ENCODE measurements at regions not wholly inside any gene's neighbourhood (a gene's known extent, or its start where the extent isn't known, plus 50 kb on each side); places are given as distances from the start of the nearest gene placed in this dataset.
"Not testable (repeated sequence)": the region's sequence is repeated elsewhere in the genome, so short reads cannot be mapped to it uniquely, and the experiment has no call there.

DNA sequence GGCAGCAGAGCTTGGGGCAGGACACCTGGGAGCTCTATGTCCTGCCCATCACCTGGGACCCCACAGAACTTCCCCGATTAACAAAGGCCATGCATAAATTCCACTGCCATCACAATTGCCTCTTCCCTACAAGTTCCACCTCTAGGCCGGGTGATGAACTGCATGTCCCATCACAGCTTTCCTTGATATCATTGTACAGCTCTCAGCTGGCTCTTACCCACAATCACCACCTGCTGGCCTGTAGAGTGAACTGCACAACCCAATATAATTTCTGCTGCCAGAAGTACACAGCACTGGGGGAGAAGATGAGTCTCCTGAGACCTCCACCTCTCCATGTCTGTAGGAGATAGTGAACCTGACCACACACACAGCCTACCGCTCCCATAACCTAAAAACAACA, 285.0 kb upstream of the AADAT start:
- no peak overlapping the region for H3K4me3 ChIP-seq (ENCODE audit: low read depth, low read length)
- TF ChIP-seq, protein P1, sequence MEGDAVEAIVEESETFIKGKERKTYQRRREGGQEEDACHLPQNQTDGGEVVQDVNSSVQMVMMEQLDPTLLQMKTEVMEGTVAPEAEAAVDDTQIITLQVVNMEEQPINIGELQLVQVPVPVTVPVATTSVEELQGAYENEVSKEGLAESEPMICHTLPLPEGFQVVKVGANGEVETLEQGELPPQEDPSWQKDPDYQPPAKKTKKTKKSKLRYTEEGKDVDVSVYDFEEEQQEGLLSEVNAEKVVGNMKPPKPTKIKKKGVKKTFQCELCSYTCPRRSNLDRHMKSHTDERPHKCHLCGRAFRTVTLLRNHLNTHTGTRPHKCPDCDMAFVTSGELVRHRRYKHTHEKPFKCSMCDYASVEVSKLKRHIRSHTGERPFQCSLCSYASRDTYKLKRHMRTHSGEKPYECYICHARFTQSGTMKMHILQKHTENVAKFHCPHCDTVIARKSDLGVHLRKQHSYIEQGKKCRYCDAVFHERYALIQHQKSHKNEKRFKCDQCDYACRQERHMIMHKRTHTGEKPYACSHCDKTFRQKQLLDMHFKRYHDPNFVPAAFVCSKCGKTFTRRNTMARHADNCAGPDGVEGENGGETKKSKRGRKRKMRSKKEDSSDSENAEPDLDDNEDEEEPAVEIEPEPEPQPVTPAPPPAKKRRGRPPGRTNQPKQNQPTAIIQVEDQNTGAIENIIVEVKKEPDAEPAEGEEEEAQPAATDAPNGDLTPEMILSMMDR (IDR thresholded peaks at IDR 0.05; ENCODE audit: borderline replicate concordance, insufficient read depth, low read depth, low read length) = peak; percentile 69

DNA sequence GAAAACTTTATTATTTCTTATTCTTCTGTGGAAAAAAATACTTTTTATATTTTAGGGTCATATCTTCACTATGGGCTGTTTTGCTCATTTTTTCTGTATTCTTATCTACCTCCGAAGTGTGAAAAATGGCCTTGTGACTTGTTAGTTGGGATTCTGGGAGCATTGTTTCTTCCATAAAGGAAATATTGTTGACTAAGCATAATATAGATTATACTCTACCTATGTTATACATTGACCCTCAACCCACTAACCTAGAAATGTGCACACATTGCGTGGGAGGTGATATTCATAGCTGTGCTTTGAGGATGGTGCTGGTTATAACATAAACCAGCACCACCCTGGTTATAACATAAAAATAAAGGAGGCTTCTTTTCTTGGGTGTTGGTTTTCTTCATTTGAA, 259.2 kb upstream of the AADAT start:
- no peak overlapping the region for H3K4me3 ChIP-seq (ENCODE audit: low read depth, low read length)
- TF ChIP-seq, protein P1 (IDR thresholded peaks at IDR 0.05; ENCODE audit: borderline replicate concordance, insufficient read depth, low read depth, low read length) = no peak

DNA sequence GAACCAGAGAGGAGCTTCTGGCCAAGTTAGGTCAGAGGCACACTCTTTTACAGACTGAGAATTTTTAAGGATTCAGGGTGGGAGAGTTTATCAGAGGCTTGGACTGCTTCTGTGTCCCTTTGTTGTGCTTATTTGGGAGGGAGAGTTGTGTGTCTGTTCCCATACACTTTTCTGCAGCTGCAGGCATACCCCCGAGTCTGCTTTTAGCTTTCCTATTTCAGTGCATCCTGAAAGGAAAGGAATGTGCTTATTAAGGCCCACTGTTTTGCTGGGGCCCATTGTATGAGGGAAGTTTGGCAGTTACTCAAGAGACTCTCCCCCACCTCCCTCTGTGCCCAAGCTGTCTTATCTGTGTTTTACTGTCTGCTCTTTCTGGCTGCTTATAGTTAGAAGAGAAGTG, 257.4 kb upstream of the AADAT start:
- not testable (repeated sequence) for H3K4me3 ChIP-seq (ENCODE audit: low read depth, low read length)

DNA sequence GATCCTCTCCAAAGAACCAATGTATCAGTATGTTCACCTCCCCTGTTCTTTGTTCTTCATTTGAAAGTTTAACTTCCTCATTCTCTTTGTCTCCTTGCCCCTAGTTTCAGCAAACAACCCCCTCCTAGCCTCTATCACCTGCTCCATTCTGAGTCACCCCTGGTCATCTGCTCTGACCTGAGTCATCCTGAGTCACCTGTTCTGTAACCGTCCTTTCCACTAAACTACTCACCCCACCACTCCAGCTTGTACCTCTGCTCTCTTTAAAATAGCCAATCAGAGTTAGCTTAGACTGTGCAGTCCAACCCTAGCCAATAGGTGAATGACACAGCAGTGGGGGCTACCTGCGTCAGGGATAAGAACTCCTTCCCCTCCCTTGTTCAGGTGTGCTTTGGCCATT, 249.8 kb upstream of the AADAT start:
- TF ChIP-seq, protein P1 (IDR thresholded peaks at IDR 0.05; ENCODE audit: borderline replicate concordance, insufficient read depth, low read depth, low read length) = no peak
- no peak overlapping the region for H3K4me3 ChIP-seq (ENCODE audit: low read depth, low read length)

DNA sequence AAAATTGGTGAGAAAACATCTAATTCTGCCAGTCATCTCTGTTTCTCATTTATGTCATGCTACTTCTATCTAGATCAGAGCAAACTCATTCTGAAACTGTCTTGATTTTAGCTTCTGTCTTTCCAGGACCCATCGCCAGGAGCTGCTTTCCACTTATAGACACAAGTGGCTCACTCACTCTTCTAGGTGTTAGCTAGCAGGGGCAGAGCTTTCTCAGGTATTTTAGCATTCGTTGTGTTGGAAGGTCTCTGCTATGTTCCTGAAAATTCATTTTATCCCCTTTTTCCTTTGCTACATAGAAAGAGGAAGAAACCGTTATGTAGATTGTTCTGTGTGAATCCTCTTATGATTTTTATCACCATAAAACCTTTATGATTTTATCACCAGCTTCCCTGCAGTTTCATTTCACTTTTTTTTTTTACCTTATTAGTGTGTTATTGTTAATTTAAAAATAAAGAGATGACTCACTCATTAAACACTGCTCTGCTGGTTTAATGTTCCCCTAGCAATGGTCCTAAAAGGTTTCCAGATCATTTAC, 246.6 kb upstream of the AADAT start:
- H3K4me3 ChIP-seq (ENCODE audit: low read depth, low read length) = no peak overlapping the region
- TF ChIP-seq, protein P1 (IDR thresholded peaks at IDR 0.05; ENCODE audit: borderline replicate concordance, insufficient read depth, low read depth, low read length) = no peak

DNA sequence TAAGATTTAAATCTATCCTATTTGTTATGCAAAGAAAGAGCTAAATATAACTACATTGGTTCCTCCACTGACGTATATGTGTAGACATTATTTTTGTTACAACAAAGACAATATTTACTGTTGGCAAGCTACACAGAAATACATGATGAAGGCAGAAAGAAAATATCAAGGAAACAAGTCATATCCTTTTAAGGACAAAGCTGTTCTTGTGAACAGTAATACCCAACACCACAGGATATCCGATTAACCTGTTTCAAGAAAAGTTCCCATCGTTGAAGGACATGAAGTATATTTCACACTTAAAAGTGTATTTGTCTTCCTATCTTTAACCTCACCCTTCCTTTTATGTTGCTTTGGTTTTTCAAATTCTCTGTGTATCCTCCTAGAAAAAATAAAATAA, 235.8 kb upstream of the AADAT start:
- TF ChIP-seq, protein P1 (IDR thresholded peaks at IDR 0.05; ENCODE audit: borderline replicate concordance, insufficient read depth, low read depth, low read length) = no peak
- no peak overlapping the region for H3K4me3 ChIP-seq (ENCODE audit: low read depth, low read length)

DNA sequence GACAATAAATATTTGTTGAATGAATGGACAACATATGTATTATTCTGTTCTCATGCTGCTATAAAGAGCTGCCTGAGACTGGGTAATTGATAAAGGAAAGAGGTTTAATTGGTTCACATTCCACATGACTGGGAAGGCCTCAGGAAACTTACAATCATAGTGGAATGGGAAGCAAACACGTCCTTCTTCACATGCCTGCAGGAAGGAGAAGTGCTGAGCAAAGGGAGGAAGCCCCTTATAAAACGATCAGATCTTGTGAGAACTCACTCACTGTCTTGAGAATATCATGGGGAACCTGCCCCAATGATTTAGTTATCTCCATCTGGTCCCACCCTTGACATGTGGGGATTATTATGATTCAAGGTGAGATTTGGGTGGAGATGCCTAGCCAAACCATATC, 233.9 kb upstream of the AADAT start:
- no peak overlapping the region for H3K4me3 ChIP-seq (ENCODE audit: low read depth, low read length)
- TF ChIP-seq, protein P1 (IDR thresholded peaks at IDR 0.05; ENCODE audit: borderline replicate concordance, insufficient read depth, low read depth, low read length) = no peak

DNA sequence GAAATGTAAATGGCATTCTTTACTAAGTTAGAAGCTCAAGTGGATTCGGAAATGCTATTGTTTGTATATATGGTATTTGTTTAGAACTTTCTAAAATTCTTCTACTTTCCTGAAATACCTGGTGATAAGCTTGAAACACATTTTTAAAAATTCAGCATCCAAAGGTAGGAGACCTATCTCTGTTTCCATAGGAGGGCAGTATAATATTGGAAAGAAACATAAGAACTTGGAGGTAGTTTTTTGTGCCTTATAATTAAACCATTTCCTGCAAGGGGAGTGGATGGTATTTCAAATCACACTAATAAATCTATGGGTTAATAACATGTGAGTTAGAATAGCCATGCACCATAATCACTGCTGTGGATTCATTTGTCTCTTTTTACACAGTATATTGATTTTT, 217.4 kb upstream of the AADAT start:
- TF ChIP-seq, protein P1 (IDR thresholded peaks at IDR 0.05; ENCODE audit: borderline replicate concordance, insufficient read depth, low read depth, low read length) = no peak
- no peak overlapping the region for H3K4me3 ChIP-seq (ENCODE audit: low read depth, low read length)
